ENCODE measurements at regions not wholly inside any gene's neighbourhood (a gene's known extent, or its start where the extent isn't known, plus 50 kb on each side); places are given as distances from the start of the nearest gene placed in this dataset.

- no peak for DNase-seq
Observed at GRCh38 chr18:38966841-38967240, 1401.2 kb upstream of the CELF4 start.

GRCh38 chr18:38963943-38964660 is 1398.5 kb upstream of the CELF4 start:
- no peak for DNase-seq

- DNase-seq, result no peak
Observed at GRCh38 chr18:38961880-38962279, 1396.3 kb upstream of the CELF4 start.

- no peak for DNase-seq
Observed at GRCh38 chr18:38957736-38958135, 1392.1 kb upstream of the CELF4 start.

GRCh38 chr18:38956068-38956467 is 1390.5 kb upstream of the CELF4 start:
- DNase-seq, result no peak

GRCh38 chr18:38951633-38952032 is 1386.0 kb upstream of the CELF4 start:
- DNase-seq, result no peak

GRCh38 chr18:38948436-38948835 is 1382.8 kb upstream of the CELF4 start:
- DNase-seq, result no peak

- no peak for DNase-seq
Observed at GRCh38 chr18:38944446-38945024, 1378.9 kb upstream of the CELF4 start.

- DNase-seq, result no peak
Observed at GRCh38 chr18:38941711-38942561, 1376.3 kb upstream of the CELF4 start.

- peak; percentile 44 for DNase-seq
Observed at GRCh38 chr18:38940863-38941531, 1375.4 kb upstream of the CELF4 start.

- DNase-seq, result no peak
Observed at GRCh38 chr18:38940475-38940862, 1374.9 kb upstream of the CELF4 start.

- no peak for DNase-seq
Observed at GRCh38 chr18:38933910-38934510, 1368.4 kb upstream of the CELF4 start.

GRCh38 chr18:38933322-38933721 is 1367.7 kb upstream of the CELF4 start:
- DNase-seq, result no peak

GRCh38 chr18:38932752-38933151 is 1367.2 kb upstream of the CELF4 start:
- no peak for DNase-seq

- no peak for DNase-seq
Observed at GRCh38 chr18:38931754-38932050, 1366.1 kb upstream of the CELF4 start.

- no peak for DNase-seq
Observed at GRCh38 chr18:38930881-38931753, 1365.5 kb upstream of the CELF4 start.

- no peak for DNase-seq
Observed at GRCh38 chr18:38923540-38923939, 1357.9 kb upstream of the CELF4 start.

- no peak for DNase-seq
Observed at GRCh38 chr18:38923126-38923525, 1357.5 kb upstream of the CELF4 start.

GRCh38 chr18:38909972-38910371 is 1344.4 kb upstream of the CELF4 start:
- DNase-seq, result no peak

- no peak for DNase-seq
Observed at GRCh38 chr18:38902796-38903195, 1337.2 kb upstream of the CELF4 start.

- no peak for DNase-seq
Observed at GRCh38 chr18:38900445-38900844, 1334.8 kb upstream of the CELF4 start.

- DNase-seq, result no peak
Observed at GRCh38 chr18:38900031-38900430, 1334.4 kb upstream of the CELF4 start.

All from CD4-positive, alpha-beta T cell treated with Interleukin-17A for 4 hours (primary cell).